CD4-positive, alpha-beta T cell (primary cell): ENCODE measurements at regions not wholly inside any gene's neighbourhood (a gene's known extent, or its start where the extent isn't known, plus 50 kb on each side); places are given as distances from the start of the nearest gene placed in this dataset.

Source experiments
- ATAC-seq: fragments of 200-7000 bp; cut with Tn5 transposase; one replicate; pipeline ENCODE4 v1.10.0; 2022; ENCODE audit warnings: mild to moderate bottlenecking; ENCODE audit not compliant: poor library complexity
- CTCF ChIA-PET: fragments of 350-600 bp; sonication (Branson Sonifier 250); formaldehyde crosslinking; loops from one replicate; lab custom pipeline; 2021; ENCODE audit warnings: antibody characterized with exemption, inconsistent platforms; lab: Charles Lee
- POLR2A ChIA-PET: fragments of 350-600 bp; sonication (Branson Sonifier 250); formaldehyde crosslinking; loops from one replicate; lab custom pipeline; 2021; ENCODE audit warnings: antibody characterized with exemption, inconsistent platforms; lab: Charles Lee
- DNase-seq, 14 experiments: peaks; one replicate each; pipeline ENCODE4 v3.0.0-alpha.2; 2013 to 2020; ENCODE audit warnings: mixed read lengths in 2 of 14
- H3K27ac ChIP-seq, 2 donors: one replicate each; pipeline versions ENCODE4 v1.5.1 to v1.7.0; 2013; ENCODE audit warnings: low read length in 2 of 2, low read depth in 1 of 2, mild to moderate bottlenecking in 1 of 2
- H3K27me3 ChIP-seq, 2 experiments: 1 replicate in 1 of 2; 2 replicates in 1 of 2; pipeline versions ENCODE4 v1.6.1 to v1.7.0; 2013; ENCODE audit warnings: low read length in 2 of 2, control low read depth in 1 of 2, mild to moderate bottlenecking in 1 of 2, moderate library complexity in 1 of 2; ENCODE audit not compliant: insufficient read depth in 2 of 2, control insufficient read depth in 1 of 2
- H3K36me3 ChIP-seq: one replicate; pipeline ENCODE4 v1.6.1; 2013; ENCODE audit warnings: low read length, control low read depth; ENCODE audit not compliant: insufficient read depth
- H3K4me1 ChIP-seq: one replicate; pipeline ENCODE4 v1.6.1; 2013; ENCODE audit warnings: low read length, control low read depth; ENCODE audit not compliant: insufficient read depth
- H3K4me3 ChIP-seq: one replicate; pipeline ENCODE4 v1.5.1; 2013; ENCODE audit warnings: mild to moderate bottlenecking, low read length, moderate library complexity
- H3K9me3 ChIP-seq, 2 experiments: 1 replicate in 1 of 2; 2 replicates in 1 of 2; pipeline versions ENCODE4 v1.6.1 to v1.7.0; 2013; ENCODE audit warnings: low read length in 2 of 2, mild to moderate bottlenecking in 2 of 2, control low read depth in 1 of 2, moderate library complexity in 1 of 2; ENCODE audit not compliant: control insufficient read depth in 1 of 2, insufficient read depth in 1 of 2
- H3K27ac Mint-ChIP-seq: one replicate; pipeline ENCODE4 v1.8.0; 2020; ENCODE audit warnings: mixed read lengths
- H3K27me3 Mint-ChIP-seq: one replicate; pipeline ENCODE4 v1.8.0; 2021; ENCODE audit warnings: mixed read lengths
- H3K36me3 Mint-ChIP-seq: one replicate; pipeline ENCODE4 v1.8.0; 2021; ENCODE audit warnings: low read depth, mixed read lengths
- H3K4me1 Mint-ChIP-seq: one replicate; pipeline ENCODE4 v1.8.0; 2021; ENCODE audit warnings: low read depth, mixed read lengths
- H3K4me3 Mint-ChIP-seq: one replicate; pipeline ENCODE4 v1.8.0; 2020; ENCODE audit warnings: mild to moderate bottlenecking, mixed read lengths
- H3K9me3 Mint-ChIP-seq: one replicate; pipeline ENCODE4 v1.8.0; 2020; ENCODE audit warnings: mixed read lengths
- CTCF ChIP-seq: fragments of 200-600 bp; IDR thresholded peaks from one replicate; pipeline ENCODE4 v1.8.0; 2022; ENCODE audit warnings: antibody characterized with exemption, mild to moderate bottlenecking
- intact Hi-C, 2 experiments: fragments of 100-400 bp; cut with DNase I in 1 of 2; cut with micrococcal nuclease in 1 of 2; formaldehyde crosslinking; loops; one replicate each; pipeline versions ENCODE4 v1.15.1 to v1.9.0; 2023 to 2025; cut with DNase I, micrococcal nuclease

- ATAC-seq (no peak), DNase-seq (no peak)
- Mint-ChIP-seq H3K4me3 (no peak overlapping the region), H3K4me1 (no peaks in the 10 kb centered on the region), H3K36me3 (no peaks in the 10 kb centered on the region), H3K27ac (no peak overlapping the region), H3K9me3 (peaks cover 2% of the 10 kb centered on the region), H3K27me3 (no peaks in the 10 kb centered on the region)
- Histone ChIP-seq H3K27me3 (no peaks in the 10 kb centered on the region), H3K27ac (no peak overlapping the region), H3K9me3 (no peaks in the 10 kb centered on the region), H3K36me3 (no peaks in the 10 kb centered on the region), H3K4me1 (no peaks in the 10 kb centered on the region), H3K4me3 (no peak overlapping the region)
- no peak for TF ChIP-seq CTCF
- CTCF ChIA-PET = no interaction called here
- intact Hi-C loops = no loop called here
- POLR2A ChIA-PET = no interaction called here
Observed at GRCh38 chrX:116278826-116279225, 108.3 kb downstream of the AGTR2 start.

- Mint-ChIP-seq H3K4me3 (no peak overlapping the region), H3K27ac (no peak overlapping the region), H3K27me3 (no peaks in the 10 kb centered on the region), H3K4me1 (no peaks in the 10 kb centered on the region), H3K9me3 (peaks cover 2% of the 10 kb centered on the region), H3K36me3 (no peaks in the 10 kb centered on the region)
- ChIA-PET CTCF (no interaction called here), POLR2A (no interaction called here)
- no peaks in the 10 kb centered on the region for H3K27me3 ChIP-seq
- H3K36me3 ChIP-seq = no peaks in the 10 kb centered on the region
- intact Hi-C loops = no loop called here
- DNase-seq (no peak), ATAC-seq (no peak)
- no peak overlapping the region for H3K27ac ChIP-seq
- no peaks in the 10 kb centered on the region for H3K9me3 ChIP-seq
- no peaks in the 10 kb centered on the region for H3K4me1 ChIP-seq
- TF ChIP-seq CTCF = no peak
- H3K4me3 ChIP-seq = no peak overlapping the region
Observed at GRCh38 chrX:116281106-116281505, 110.6 kb downstream of the AGTR2 start.

GRCh38 chrX:116282751-116283150, 112.2 kb downstream of the AGTR2 start:
- CTCF ChIA-PET = no interaction called here
- intact Hi-C loops = no loop called here
- H3K9me3 Mint-ChIP-seq = peaks cover 2% of the 10 kb centered on the region

More at GRCh38 chrX:116282751-116283150, 112.2 kb downstream of the AGTR2 start:
- ATAC-seq = no peak
- Mint-ChIP-seq H3K4me1 (no peaks in the 10 kb centered on the region), H3K36me3 (no peaks in the 10 kb centered on the region), H3K4me3 (no peak overlapping the region), H3K27ac (no peak overlapping the region), H3K27me3 (no peaks in the 10 kb centered on the region)
- DNase-seq = no peak
- H3K27me3 ChIP-seq = no peaks in the 10 kb centered on the region
- no peak overlapping the region for H3K27ac ChIP-seq
- POLR2A ChIA-PET = no interaction called here
- no peaks in the 10 kb centered on the region for H3K9me3 ChIP-seq
- H3K4me1 ChIP-seq = no peaks in the 10 kb centered on the region
- no peaks in the 10 kb centered on the region for H3K36me3 ChIP-seq
- no peak for TF ChIP-seq CTCF
- H3K4me3 ChIP-seq = no peak overlapping the region
